NCI-H748 treated with DMSO at 0.1 percent for 48 hours (cell line): ENCODE measurements at regions not wholly inside any gene's neighbourhood (a gene's known extent, or its start where the extent isn't known, plus 50 kb on each side); places are given as distances from the start of the nearest gene placed in this dataset.
"Not testable (repeated sequence)": the region's sequence is repeated elsewhere in the genome, so short reads cannot be mapped to it uniquely, and the experiment has no call there.

Experiments
- DNase-seq: peaks from one replicate; lab custom pipeline; 2025; lab: John Stamatoyannopoulos, UW

GRCh38 chr5:16296946-16297345, 117.4 kb upstream of the MARCHF11 start:
- DNase-seq = no peak

- DNase-seq = no peak
Observed at GRCh38 chr5:16291894-16292293, 112.3 kb upstream of the MARCHF11 start.

- DNase-seq = no peak
Observed at GRCh38 chr5:16291474-16291873, 111.9 kb upstream of the MARCHF11 start.

- DNase-seq = no peak
Observed at GRCh38 chr5:16283791-16284190, 104.2 kb upstream of the MARCHF11 start.

- not testable (repeated sequence) for DNase-seq
Observed at GRCh38 chr5:16276859-16277258, 97.3 kb upstream of the MARCHF11 start.

GRCh38 chr5:16271851-16272250, 92.3 kb upstream of the MARCHF11 start:
- DNase-seq = peak; percentile 100

GRCh38 chr5:16265141-16265540, 85.5 kb upstream of the MARCHF11 start:
- DNase-seq = no peak

- DNase-seq = no peak
Observed at GRCh38 chr5:16260000-16260399, 80.4 kb upstream of the MARCHF11 start.

GRCh38 chr5:16253856-16254255, 74.3 kb upstream of the MARCHF11 start:
- no peak for DNase-seq

- DNase-seq = no peak
Observed at GRCh38 chr5:16245956-16246355, 66.4 kb upstream of the MARCHF11 start.

GRCh38 chr5:16245249-16245648, 65.7 kb upstream of the MARCHF11 start:
- DNase-seq = no peak

GRCh38 chr5:16238018-16238417, 58.4 kb upstream of the MARCHF11 start:
- DNase-seq = no peak

GRCh38 chr5:16234598-16234997, 55.0 kb upstream of the MARCHF11 start:
- no peak for DNase-seq

- no peak for DNase-seq
Observed at GRCh38 chr5:16233730-16234129, 54.1 kb upstream of the MARCHF11 start.

GRCh38 chr5:16229357-16229940, 49.9 kb upstream of the MARCHF11 start:
- DNase-seq = no peak
